ENCODE measurements at regions not wholly inside any gene's neighbourhood (a gene's known extent, or its start where the extent isn't known, plus 50 kb on each side); places are given as distances from the start of the nearest gene placed in this dataset.

GRCh38 chr21:28216976-28217523, 775.6 kb downstream of the LTN1 start:
- TF ChIP-seq EGR1 (IDR thresholded peaks at IDR 0.05): no peak
- TF ChIP-seq TEAD4 (IDR thresholded peaks at IDR 0.05): no peak
- TF ChIP-seq FOXM1 (IDR thresholded peaks at IDR 0.05; ENCODE audit: borderline replicate concordance, low read depth): no peak
- no peak for TF ChIP-seq YY1 (IDR thresholded peaks at IDR 0.05; ENCODE audit: low read depth)
- TF ChIP-seq TAF1 (IDR thresholded peaks at IDR 0.05; ENCODE audit: low read depth): no peak

- TF ChIP-seq TEAD4 (IDR thresholded peaks at IDR 0.05): no peak
- no peak for TF ChIP-seq CREB1 (IDR thresholded peaks at IDR 0.05; ENCODE audit: low read depth)
- TF ChIP-seq USF1 (IDR thresholded peaks at IDR 0.05): no peak
- no peak for TF ChIP-seq CEBPB (IDR thresholded peaks at IDR 0.05)
- no peak for TF ChIP-seq FOXM1 (IDR thresholded peaks at IDR 0.05; ENCODE audit: borderline replicate concordance, low read depth)
- no peak for TF ChIP-seq TAF1 (IDR thresholded peaks at IDR 0.05; ENCODE audit: low read depth)
- no peak for TF ChIP-seq NFIC (IDR thresholded peaks at IDR 0.05)
- no peak for TF ChIP-seq TCF12 (IDR thresholded peaks at IDR 0.05; ENCODE audit: low read depth)
- TF ChIP-seq EGR1 (IDR thresholded peaks at IDR 0.05): no peak
- TF ChIP-seq RAD21 (IDR thresholded peaks at IDR 0.05; ENCODE audit: low read depth): no peak
- TF ChIP-seq REST (IDR thresholded peaks at IDR 0.05; ENCODE audit: low read depth): no peak
- TF ChIP-seq EP300 (IDR thresholded peaks at IDR 0.05; ENCODE audit: borderline replicate concordance): no peak
- no peak for TF ChIP-seq ZBTB7A (IDR thresholded peaks at IDR 0.05; ENCODE audit: low read depth)
- no peak for TF ChIP-seq YY1 (IDR thresholded peaks at IDR 0.05; ENCODE audit: low read depth)
- TF ChIP-seq, protein P1, sequence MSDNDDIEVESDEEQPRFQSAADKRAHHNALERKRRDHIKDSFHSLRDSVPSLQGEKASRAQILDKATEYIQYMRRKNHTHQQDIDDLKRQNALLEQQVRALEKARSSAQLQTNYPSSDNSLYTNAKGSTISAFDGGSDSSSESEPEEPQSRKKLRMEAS (IDR thresholded peaks at IDR 0.05): no peak
Measured at GRCh38 chr21:28215214-28215954, 777.3 kb downstream of the LTN1 start.

GRCh38 chr21:28214786-28215185, 777.9 kb downstream of the LTN1 start:
- TF ChIP-seq USF1 (IDR thresholded peaks at IDR 0.05): no peak
- no peak for TF ChIP-seq YY1 (IDR thresholded peaks at IDR 0.05; ENCODE audit: low read depth)
- no peak for TF ChIP-seq ZBTB7A (IDR thresholded peaks at IDR 0.05; ENCODE audit: low read depth)
- no peak for TF ChIP-seq EP300 (IDR thresholded peaks at IDR 0.05; ENCODE audit: borderline replicate concordance)
- TF ChIP-seq RAD21 (IDR thresholded peaks at IDR 0.05; ENCODE audit: low read depth): no peak
- TF ChIP-seq TAF1 (IDR thresholded peaks at IDR 0.05; ENCODE audit: low read depth): no peak
- TF ChIP-seq CREB1 (IDR thresholded peaks at IDR 0.05; ENCODE audit: low read depth): no peak
- TF ChIP-seq NFIC (IDR thresholded peaks at IDR 0.05): no peak
- TF ChIP-seq, protein P1 (IDR thresholded peaks at IDR 0.05): no peak
- TF ChIP-seq REST (IDR thresholded peaks at IDR 0.05; ENCODE audit: low read depth): no peak
- TF ChIP-seq TEAD4 (IDR thresholded peaks at IDR 0.05): no peak
- no peak for TF ChIP-seq CEBPB (IDR thresholded peaks at IDR 0.05)
- TF ChIP-seq FOXM1 (IDR thresholded peaks at IDR 0.05; ENCODE audit: borderline replicate concordance, low read depth): no peak

DNA sequence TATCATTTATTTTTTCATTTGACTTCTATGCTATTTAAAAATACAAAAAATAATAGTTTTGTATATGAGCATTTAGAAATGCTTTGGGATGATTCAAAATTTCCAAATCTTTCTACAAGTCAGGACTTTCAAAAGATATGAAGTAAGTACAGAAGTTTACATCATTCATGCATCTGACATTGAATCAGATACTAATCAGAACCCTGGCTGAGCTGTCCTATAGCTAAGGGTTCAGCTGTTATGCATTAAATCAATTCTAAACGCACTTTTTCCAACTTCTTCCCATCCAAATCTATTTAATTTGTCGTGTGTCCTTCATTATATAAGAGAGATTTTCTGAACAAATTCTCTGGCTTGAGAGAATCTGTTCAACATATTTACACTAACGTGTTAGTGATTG, 779.4 kb downstream of the LTN1 start:
- TF ChIP-seq TCF12 (IDR thresholded peaks at IDR 0.05; ENCODE audit: low read depth): no peak
- TF ChIP-seq CEBPB (IDR thresholded peaks at IDR 0.05): no peak
- TF ChIP-seq TEAD4 (IDR thresholded peaks at IDR 0.05): no peak
- TF ChIP-seq TAF1 (IDR thresholded peaks at IDR 0.05; ENCODE audit: low read depth): no peak
- TF ChIP-seq EGR1 (IDR thresholded peaks at IDR 0.05): no peak
- TF ChIP-seq ZBTB7A (IDR thresholded peaks at IDR 0.05; ENCODE audit: low read depth): no peak
- TF ChIP-seq NFIC (IDR thresholded peaks at IDR 0.05): no peak
- TF ChIP-seq CREB1 (IDR thresholded peaks at IDR 0.05; ENCODE audit: low read depth): no peak
- TF ChIP-seq FOXM1 (IDR thresholded peaks at IDR 0.05; ENCODE audit: borderline replicate concordance, low read depth): no peak
- TF ChIP-seq YY1 (IDR thresholded peaks at IDR 0.05; ENCODE audit: low read depth): no peak
- no peak for TF ChIP-seq USF1 (IDR thresholded peaks at IDR 0.05)
- no peak for TF ChIP-seq RAD21 (IDR thresholded peaks at IDR 0.05; ENCODE audit: low read depth)
- TF ChIP-seq, protein P1 (IDR thresholded peaks at IDR 0.05): no peak
- TF ChIP-seq REST (IDR thresholded peaks at IDR 0.05; ENCODE audit: low read depth): no peak
- no peak for TF ChIP-seq EP300 (IDR thresholded peaks at IDR 0.05; ENCODE audit: borderline replicate concordance)

All from Ishikawa (cell line).